GM21737 (cell line): ENCODE measurements at regions not wholly inside any gene's neighbourhood (a gene's known extent, or its start where the extent isn't known, plus 50 kb on each side); places are given as distances from the start of the nearest gene placed in this dataset.
"Not testable (repeated sequence)": the region's sequence is repeated elsewhere in the genome, so short reads cannot be mapped to it uniquely, and the experiment has no call there.

ENCODE experiments used
- ATAC-seq: cut with Tn5 transposase; IDR thresholded peaks from one replicate; pipeline ENCODE4 v1.9.1; 2021; ENCODE audit warnings: mild to moderate bottlenecking, moderate library complexity; ENCODE audit not compliant: unreplicated experiment

DNA sequence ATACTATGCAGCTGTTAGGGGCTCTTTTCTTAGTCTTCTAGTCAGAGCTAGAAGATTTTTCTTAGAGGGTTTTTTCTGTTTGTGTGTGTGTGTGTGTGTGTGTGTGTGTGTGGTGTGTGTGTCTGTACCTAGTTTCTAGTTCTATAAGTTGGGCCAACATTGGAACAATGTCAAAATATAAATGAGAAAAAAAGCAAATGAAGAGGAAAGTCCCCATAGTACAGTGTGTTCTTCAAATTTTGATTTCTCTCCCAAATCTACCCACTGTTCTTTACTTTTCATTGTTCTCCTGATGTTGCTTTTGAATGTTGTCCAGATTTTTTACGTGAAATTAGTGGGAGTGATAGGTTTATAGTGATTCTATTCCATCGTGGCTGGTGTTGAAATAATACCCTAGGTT is 2153.4 kb upstream of the RAG2 start:
- no peak for ATAC-seq

DNA sequence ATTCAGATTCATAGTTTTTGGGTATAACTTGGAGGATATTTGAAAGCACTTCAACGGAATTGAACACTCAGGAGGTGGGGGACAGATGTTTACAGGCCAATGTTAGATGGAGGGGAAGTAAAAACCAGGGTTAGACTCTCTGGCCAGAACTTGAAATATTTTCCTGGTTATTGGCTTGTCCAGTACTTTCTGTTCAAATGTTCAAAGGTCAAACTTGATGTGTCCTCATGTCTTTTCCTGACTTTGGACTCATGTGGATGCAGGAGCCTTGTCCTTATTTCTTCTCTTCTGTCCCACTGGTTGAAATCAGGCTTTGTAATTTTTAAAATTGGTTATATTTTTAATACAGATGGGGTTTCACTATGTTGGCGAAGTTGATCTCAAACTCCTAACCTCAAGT is 2148.5 kb upstream of the RAG2 start:
- not testable (repeated sequence) for ATAC-seq

DNA sequence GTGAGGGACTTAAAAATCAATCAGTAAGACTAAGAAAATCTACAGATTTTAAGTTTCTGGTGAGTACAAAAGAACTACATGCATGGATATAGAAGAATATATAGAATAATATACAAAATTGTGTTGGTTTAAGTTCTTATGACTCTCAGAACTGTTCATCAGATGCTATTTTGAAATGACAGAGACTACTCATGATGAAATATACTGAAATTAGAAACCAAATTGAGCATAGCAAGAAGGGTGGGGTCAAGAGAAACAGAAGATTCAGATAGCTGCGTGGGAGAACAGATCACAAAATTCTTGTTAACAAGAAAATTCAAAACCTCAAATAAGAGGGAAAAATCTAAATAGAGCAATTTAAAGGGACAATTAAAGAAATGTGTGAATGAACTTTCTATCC is 2125.3 kb upstream of the RAG2 start:
- ATAC-seq = no peak

DNA sequence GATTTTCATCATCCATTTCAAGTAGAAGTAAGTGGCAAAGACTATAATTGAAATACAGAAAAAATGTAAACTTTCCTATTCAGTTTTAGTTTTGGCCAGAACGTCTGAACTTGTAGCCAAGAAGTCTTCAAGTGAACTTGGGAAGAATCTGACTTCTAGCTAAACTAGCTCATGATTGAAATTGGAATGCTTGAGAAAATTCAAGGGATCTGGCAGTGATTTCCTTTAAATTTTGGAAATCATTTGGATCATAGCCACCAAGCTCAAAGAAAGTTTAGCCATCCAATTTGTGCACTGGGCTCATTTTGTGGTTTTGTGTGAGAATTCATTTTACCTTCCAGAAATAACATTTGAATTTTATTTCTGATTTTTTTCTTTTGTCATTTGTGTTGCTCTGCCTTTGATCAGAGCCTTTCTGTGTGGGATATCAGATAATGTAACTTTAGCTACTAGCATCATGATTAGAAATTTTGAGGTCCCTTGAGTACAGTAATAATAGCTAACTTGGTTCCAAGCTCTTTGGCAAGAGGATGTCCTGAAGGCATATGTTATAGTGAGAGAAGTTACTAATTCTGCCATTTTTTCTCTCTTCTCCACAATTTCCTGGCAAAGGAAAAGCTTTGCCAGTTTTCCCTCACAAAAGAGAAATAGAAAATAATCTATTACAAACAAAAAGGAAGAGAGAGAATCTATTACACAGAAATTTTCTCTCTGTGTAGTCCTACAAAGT is 2123.7 kb upstream of the RAG2 start:
- no peak for ATAC-seq

DNA sequence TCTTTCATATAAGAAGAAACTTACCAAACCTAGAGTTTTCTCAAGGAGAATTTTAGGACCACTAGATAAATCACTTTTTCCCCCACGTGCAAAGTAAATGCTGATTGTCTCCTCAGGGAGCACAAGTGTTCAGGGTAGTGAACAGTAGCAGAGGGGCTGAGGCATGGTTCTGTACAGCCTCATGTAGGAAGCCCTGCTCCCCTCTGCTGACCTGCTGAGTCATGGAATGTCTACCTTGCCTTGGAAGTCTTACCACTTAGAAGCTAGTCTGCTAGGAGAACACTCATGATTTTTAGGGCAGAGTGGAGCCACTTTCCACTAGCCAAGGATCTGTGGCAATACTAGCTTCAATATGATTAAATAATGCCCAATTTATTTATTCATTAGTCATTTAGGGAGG is 2120.6 kb upstream of the RAG2 start:
- no peak for ATAC-seq

DNA sequence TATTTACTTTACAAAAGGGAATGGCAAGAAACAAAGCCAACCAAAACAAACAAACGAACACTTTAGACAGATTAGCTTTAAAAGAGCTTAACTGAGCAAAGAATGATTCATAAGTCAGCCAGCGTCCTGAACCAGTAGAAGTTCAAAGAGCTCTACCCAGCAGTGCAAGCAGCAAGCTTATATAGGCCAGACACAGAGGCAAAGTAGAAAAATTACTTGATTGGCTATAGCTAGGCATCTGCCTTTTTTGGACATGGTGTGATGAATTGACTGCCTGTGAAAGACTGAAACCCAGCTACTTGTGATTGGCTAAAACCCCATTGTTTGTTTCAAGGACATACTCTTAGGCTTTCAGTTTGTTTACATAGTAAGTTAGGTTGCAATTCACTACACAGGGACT is 2120.0 kb upstream of the RAG2 start:
- ATAC-seq = no peak

DNA sequence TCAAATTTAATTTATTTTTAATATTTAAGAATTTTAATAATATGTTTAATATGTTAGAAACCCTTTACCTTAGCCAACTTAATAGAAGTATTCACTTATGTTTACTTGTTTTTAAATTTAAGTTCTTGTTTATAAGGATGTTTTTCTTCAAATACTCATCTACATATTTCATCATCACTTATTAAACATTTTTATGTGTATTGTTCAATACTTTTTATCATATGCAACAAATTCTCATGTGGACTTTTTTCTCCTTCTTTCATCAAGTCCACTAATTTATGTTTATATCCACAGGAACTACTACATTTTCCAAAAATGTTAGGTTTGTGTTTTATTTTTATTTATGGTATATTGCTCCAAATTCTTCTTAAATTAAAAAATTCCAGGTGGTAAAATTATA is 2113.1 kb upstream of the RAG2 start:
- no peak for ATAC-seq

DNA sequence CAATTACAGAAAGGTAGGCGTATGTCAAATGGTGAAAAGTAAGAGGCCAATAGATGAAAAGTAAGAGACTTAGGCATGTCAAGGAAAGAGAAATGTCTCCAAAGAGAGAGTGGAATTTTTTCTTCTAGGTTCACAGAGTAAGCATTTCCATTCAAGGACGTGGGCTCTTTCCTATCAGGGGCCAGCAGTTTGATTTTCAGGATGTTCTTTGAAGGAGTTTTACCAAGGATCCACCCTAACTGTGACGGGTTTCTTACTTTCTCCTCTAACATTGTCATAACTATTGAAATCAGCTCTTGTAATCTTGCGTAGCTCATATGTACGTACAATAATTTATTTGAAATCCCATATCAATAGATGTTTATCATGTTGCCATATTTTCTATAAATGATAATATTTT is 2112.2 kb upstream of the RAG2 start:
- ATAC-seq = no peak

DNA sequence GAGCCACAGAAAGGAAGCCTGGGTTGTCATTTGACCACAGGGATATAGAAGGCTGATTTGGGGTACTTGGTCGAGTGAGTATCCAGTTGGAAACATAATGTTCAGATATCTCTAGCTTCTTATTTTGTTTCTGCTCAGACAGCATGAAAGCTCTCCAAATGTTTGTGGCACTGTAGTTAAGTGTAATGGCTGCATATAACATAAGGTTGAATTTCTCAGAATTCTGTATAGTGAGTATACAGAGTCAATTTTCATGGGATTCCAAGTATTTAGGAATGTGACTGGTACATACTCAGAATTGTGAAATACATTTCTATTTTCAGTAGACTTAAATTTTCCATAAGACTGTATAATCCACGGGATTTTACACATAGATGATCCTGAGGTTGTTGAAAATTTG is 2102.1 kb upstream of the RAG2 start:
- ATAC-seq = no peak

DNA sequence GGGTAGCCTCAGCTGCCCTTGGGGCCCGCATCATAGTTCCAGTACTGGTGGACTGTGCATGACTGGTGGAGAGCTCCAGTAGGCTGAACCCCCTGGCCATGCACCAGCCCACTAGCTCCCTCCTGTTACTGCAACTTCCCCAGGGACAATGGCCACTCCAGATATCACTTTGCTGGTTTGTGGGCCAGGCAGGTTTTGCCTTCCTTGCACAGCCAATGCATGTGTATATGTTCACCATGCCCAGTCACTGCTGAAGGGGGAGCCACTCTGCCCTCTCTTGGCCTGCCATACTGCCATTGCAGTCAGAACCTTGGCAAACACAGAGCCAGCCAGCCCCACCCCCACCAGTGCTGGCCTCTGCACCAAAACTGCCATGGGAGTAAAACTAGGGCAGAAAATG is 2095.3 kb upstream of the RAG2 start:
- ATAC-seq = no peak

DNA sequence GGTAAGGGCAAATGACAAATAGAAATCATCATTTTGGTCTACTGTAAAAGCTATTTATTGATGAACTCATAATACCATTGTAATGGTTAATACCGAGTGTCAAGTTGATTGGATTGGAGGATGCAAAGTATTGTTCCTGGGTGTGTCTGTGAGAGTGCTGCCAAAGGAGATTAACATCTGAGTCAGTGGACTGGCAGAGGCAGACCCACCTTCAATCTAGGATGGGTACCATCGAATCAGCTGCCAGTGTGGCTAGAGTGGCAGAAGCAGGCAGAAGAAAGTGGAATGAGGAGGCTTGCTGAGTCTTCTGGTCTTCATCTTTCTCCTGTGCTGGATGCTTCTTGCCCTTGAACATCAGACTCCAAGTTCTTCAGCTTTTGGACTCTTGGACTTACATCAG is 2092.2 kb upstream of the RAG2 start:
- not testable (repeated sequence) for ATAC-seq

DNA sequence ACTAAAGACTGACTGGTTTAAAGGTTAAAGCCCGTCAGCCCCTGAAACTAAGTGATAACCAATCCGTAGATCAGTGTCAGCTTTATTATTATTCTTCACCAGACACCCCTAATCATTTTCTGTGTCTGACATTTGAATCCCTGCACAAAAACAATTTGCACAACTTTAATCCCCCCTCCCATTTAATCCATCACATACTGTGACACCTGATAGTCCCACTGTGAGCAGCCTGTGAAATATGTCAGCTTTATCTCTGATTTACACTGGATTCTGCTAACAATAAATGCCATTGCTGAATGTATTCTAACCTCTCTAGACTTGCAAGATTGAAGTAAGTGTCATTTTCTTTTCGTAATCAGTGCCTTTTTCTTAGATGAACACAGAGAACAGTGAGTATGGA is 2089.0 kb upstream of the RAG2 start:
- ATAC-seq = no peak

DNA sequence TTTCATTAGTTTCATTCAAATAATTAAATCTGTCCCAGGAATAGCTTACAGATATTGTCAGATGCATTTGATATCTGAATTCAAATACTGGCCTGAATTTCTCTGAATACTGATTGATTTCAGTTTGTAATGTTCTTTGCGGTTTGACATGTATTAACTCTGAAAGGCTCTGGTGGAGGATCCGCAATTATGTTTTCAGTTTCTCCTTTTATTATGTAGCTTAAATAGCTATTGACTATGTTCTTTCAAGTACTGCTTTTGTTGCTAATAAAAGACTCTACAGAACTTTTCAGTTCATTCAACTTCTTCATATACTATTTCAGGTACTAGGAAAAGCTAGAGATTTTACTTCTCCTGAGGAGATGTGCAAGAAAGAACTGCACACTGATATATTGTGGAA is 2085.4 kb upstream of the RAG2 start:
- ATAC-seq = no peak

DNA sequence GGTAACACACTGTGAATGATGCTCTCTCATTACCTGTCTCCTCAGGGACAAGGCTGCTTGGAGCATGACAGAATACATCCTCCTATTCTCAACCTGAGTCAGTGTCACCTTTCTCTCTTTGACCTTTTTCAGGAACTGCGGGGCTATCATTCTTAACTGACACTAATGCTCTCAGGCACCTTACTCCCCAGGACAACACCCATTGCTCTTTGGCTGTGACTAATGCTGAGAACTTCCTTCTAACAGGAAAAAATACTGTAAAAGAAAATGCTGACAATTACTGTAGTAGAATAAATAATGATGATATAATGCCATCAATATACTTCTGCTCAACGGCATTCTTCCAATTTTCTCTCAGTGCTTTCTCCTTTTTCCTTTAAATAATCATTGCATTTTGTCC is 2082.7 kb upstream of the RAG2 start:
- no peak for ATAC-seq

DNA sequence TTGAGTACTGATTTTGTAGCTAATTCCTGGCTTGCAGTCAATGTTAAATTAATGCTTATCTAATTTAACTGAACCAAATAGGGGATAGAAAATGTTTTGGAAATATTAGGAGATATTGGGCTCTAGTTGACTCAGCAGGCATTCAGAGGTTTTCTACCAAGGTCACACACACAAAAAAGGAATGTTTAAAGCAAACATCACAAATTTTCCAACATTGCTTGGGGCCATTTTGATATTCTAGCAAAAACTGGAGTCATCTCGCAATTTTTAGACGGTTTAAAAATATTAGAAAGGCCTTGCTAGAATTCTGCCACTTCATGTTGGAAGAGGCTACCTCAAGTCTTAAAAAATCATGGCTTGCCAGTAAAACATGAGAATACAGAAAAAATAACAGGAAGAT is 2082.1 kb upstream of the RAG2 start:
- no peak for ATAC-seq

DNA sequence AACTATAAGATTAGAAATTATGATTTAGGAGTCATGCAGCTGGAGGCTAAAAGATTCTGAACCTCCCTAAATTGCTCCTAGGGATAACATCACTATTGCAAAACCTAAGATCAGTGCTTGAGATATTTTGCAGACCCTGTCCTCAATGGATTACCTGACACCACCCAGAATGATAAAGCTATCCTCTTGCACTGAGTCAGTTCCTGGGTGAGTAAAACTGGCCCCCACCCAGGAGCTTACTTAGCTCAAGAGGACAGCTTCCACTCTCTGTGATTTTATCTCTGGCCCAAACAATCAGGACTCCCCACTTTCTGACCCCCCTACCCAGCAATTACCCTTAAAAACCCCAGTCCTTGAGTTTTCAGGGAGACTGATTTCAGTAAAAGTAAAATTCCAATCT is 2074.4 kb upstream of the RAG2 start:
- no peak for ATAC-seq

DNA sequence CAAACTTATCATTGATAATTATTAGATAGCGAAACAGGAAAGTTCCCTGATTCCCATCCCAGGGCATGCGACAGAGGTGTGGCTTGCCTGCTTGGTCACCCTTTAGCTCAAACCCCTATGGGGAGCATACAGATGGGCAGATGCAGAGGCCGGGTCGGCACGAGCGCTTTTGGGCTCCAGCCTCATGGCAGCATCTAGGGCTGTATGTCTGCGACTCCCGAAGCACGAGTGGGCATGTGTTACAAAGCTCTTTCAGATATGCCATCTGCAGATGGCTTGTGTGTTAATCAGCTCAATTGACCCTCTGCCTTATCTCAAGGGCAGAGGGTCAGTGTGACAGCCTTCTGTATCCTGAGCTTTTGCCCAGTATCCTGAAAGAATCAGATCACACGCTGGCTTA is 2069.3 kb upstream of the RAG2 start:
- ATAC-seq = no peak

DNA sequence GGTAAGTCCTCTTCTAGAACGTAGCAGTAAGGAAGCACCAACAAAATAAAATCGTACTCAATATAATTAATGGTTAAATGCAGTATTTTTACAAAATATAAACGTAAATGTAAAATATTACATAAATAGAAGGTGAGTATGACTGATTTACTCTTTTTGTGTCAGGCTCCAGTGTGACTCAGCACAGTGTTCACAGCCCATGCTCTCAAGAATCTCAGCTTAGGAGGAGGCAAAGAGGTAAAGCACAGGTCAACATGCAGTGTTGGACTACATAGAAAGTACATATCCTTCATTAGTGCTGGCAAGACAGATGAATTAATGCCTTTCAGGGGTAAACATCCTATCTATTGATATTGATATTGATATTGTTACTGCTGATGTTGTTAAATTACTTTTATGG is 2050.6 kb upstream of the RAG2 start:
- no peak for ATAC-seq

DNA sequence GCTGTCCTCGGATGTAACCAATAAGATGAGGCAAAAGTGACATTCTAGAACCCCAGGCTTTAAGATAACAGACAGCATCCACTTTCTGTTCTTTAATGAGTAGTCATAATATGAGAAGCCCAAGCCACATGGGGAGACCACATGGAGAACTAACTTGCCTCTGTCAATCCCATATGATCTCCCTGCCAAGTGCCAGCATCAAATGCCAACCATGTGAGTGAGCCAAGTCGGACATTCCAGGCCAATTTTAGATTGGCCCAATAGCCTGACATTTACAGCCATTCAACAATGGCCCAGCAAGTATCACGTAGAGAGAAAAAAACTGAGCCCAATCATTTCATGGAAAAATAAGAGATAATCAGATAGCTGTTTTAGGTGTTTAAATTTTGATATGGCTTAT is 2048.3 kb upstream of the RAG2 start:
- ATAC-seq = no peak

DNA sequence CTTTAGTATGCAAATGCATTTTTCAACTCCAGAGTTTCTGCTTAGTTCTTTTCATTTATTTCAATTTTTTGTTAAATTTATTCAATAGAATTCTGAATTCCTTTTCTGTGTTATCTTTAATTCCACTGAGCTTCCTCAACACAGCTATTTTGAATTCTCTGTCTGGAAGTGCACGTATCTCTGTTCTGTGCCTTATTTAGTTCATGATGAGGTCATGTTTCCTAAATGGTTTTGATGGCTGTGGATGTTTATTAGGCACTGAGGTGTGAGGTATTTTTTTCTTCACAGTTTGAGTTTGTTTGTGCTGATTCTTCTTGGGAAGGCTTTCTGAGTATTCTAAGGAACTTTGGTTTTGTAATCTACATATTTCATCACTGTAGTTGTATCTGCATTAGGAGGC is 2042.8 kb upstream of the RAG2 start:
- ATAC-seq = no peak

DNA sequence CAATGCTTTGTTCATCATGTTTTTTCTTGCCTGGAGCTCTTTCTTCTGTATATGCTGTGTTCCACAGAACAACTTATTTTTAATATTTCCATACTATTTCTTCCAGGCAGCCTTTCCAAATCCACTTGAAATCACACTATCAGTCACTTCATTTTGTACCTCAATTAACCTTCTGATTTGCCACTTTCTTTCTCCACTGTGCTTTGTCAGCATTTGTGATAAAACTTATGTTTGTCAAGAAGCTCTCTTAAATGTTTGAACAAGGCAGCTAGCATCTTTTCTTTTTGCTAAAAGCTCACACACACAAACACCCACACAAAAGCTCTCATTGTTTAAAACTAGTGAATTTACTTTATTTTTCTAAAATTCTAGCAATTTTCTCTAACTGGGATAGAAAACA is 2014.7 kb upstream of the RAG2 start:
- ATAC-seq = no peak

DNA sequence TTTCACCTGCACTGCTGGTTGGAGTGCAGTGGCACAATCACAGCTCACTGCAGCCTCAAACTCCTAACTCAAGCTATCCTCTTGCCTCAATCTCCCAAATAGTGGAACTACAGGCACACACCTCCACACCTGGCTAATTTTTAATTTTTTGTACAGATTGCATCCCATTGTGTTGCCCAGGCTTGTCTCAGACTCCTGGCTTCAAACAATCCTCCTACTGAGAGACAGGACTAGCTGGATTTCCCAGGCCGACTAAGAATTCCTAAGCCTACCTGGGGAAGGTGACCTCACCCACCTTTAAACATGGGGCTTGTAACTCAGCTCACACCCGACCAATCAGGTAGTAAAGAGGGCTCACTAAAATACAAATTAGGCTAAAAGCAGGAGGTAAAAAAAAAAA is 2003.3 kb upstream of the RAG2 start:
- ATAC-seq = not testable (repeated sequence)

DNA sequence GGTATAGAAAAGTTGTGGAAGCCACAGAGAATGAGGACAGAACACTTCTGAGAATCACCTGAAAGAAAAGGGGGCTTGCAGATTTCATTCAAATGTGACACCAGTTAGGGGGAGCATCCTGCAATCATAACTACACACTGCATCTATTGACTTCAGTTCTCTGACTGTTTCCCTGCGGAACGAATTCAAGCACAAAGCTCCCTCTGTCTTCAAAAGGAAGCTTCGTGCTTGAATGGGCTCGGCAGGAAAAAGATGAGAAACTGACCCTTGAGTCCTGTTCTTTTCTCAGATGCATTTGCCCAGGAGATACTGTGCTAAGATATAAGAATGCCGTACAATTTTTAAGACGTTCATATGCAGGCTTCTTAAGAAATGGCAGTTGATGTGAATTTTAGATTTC is 2000.4 kb upstream of the RAG2 start:
- ATAC-seq = no peak
